Nephron (organoid): ENCODE measurements at regions not wholly inside any gene's neighbourhood (a gene's known extent, or its start where the extent isn't known, plus 50 kb on each side); places are given as distances from the start of the nearest gene placed in this dataset.
"Not testable (repeated sequence)": the region's sequence is repeated elsewhere in the genome, so short reads cannot be mapped to it uniquely, and the experiment has no call there.

Source experiments
- H3K27ac Mint-ChIP-seq, 3 experiments: 2 replicates each; pipeline ENCODE4 v1.8.0; 2020; ENCODE audit warnings: mixed read lengths in 3 of 3, mild to moderate bottlenecking in 2 of 3, moderate library complexity in 1 of 3
- H3K27me3 Mint-ChIP-seq: 2 replicates; pipeline ENCODE4 v1.8.0; 2021; ENCODE audit warnings: low read depth, mild to moderate bottlenecking, moderate library complexity, mixed read lengths
- H3K36me3 Mint-ChIP-seq: 2 replicates; pipeline ENCODE4 v1.8.0; 2020; ENCODE audit warnings: low read depth, mixed read lengths
- H3K4me1 Mint-ChIP-seq: 2 replicates; pipeline ENCODE4 v1.8.0; 2020; ENCODE audit warnings: mixed read lengths
- H3K4me3 Mint-ChIP-seq, 3 experiments: 2 replicates each; pipeline ENCODE4 v1.8.0; 2020; ENCODE audit warnings: mild to moderate bottlenecking in 3 of 3, mixed read lengths in 3 of 3, moderate library complexity in 2 of 3
- H3K9me3 Mint-ChIP-seq: 2 replicates; pipeline ENCODE4 v1.8.0; 2020; ENCODE audit warnings: mixed read lengths
- CTCF ChIP-seq, 3 experiments: fragments of 200-600 bp; sonication (generic); IDR thresholded peaks; one replicate each; pipeline ENCODE4 v1.5.0; 2021; ENCODE audit warnings: antibody characterized with exemption in 3 of 3; ENCODE audit not compliant: unreplicated experiment in 3 of 3

DNA sequence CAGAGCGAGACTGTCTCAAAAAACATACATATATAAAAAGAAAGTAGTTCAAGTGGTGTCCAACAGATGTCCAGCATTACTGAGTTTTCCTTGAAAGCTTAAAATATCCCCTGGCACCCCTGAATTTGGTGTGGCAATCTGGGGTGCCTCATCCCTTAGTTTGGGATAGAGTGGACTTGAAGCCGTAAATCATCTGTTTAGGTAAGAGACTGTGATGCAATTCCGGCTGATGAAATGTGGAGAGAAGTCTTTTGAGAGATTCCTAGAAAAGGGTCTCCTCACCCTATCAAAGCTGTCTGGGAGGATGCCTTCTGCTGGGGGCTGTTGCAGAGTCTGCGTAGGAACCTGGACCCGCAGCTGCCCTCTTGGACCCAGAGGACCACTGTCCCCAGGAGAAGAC, 408.0 kb downstream of the RPS24 start:
- no peak overlapping the region for H3K4me3 Mint-ChIP-seq

GRCh38 chr10:78442836-78443550, 409.3 kb downstream of the RPS24 start:
- H3K4me3 Mint-ChIP-seq = no peak overlapping the region
- peaks cover 10% of the 10 kb centered on the region for H3K27me3 Mint-ChIP-seq

More for the DNA sequence above, 408.0 kb downstream of the RPS24 start:
- Mint-ChIP-seq H3K9me3 (no peaks in the 10 kb centered on the region), H3K27ac (peak overlapping the region in 2 of 3 experiments; percentile 48 to 61), H3K36me3 (no peaks in the 10 kb centered on the region), H3K4me1 (peaks cover 50% of the 10 kb centered on the region), H3K27me3 (peaks cover 13% of the 10 kb centered on the region)
- no peak for TF ChIP-seq CTCF (IDR thresholded peaks at IDR 0.05; ENCODE audit: unreplicated experiment in 3 of 3)

GRCh38 chr10:78443900-78444571, 410.4 kb downstream of the RPS24 start:
- H3K4me3 Mint-ChIP-seq = peak overlapping the region in 1 of 3 experiments; percentile 49
- H3K36me3 Mint-ChIP-seq = no peaks in the 10 kb centered on the region
- no peaks in the 10 kb centered on the region for H3K9me3 Mint-ChIP-seq
- H3K27me3 Mint-ChIP-seq = peaks cover 6% of the 10 kb centered on the region
- peak overlapping the region; percentile 86 to 92 (median 91) for H3K27ac Mint-ChIP-seq
- peaks cover 54% of the 10 kb centered on the region for H3K4me1 Mint-ChIP-seq
- no peak for TF ChIP-seq CTCF (IDR thresholded peaks at IDR 0.05; ENCODE audit: unreplicated experiment in 3 of 3)

More at GRCh38 chr10:78442836-78443550, 409.3 kb downstream of the RPS24 start:
- Mint-ChIP-seq H3K9me3 (no peaks in the 10 kb centered on the region), H3K36me3 (no peaks in the 10 kb centered on the region), H3K27ac (peak overlapping the region; percentile 74 to 92 (median 86)), H3K4me1 (peaks cover 50% of the 10 kb centered on the region)
- no peak for TF ChIP-seq CTCF (IDR thresholded peaks at IDR 0.05; ENCODE audit: unreplicated experiment in 3 of 3)

DNA sequence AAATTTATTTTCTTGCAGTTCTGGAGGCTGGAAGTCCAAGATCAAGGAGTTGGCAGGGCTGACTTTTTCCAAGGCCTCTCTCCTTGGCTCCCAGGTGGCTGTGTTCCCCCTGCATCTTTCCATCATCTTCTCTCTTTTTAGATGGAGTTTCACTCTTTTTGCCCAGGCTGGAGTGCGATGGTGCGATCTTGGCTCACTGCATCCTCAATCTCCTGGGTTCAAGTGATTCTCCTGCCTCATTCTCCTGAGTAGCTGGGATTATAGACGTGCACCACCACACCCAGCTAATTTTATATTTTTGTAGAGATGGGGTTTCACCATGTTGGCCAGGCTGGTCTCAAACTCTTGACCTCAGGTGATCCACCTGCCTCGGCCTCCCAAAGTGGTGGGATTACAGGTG, 411.1 kb downstream of the RPS24 start:
- H3K36me3 Mint-ChIP-seq, H3K4me3 Mint-ChIP-seq, H3K9me3 Mint-ChIP-seq, H3K27me3 Mint-ChIP-seq: not testable (repeated sequence)
- H3K27ac Mint-ChIP-seq = peak overlapping the region; percentile 15 to 92 (median 75)
- H3K4me1 Mint-ChIP-seq = peaks cover 61% of the 10 kb centered on the region

DNA sequence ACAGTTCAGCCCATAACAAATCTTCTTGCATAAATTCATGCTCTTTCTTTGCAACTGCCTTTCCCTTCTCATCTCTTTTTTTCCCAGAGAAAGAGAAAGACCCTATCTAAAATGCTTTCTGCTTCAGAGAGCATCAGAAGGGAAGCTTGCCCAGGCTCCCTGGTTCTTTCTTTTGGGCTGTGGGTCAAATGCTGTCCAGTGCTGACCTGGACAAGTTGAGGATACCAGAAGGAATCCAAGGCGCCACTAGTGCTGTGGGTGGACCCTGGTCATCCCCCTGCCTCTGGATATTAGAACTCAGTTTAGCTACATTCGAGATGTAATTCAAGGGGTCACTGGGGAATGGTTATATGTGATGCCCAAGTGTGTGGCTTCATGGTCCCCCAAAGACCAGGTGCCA, 411.6 kb downstream of the RPS24 start:
- peaks cover 67% of the 10 kb centered on the region for H3K4me1 Mint-ChIP-seq
- H3K27me3 Mint-ChIP-seq = peaks cover 11% of the 10 kb centered on the region

More for the DNA sequence above, 411.6 kb downstream of the RPS24 start:
- Mint-ChIP-seq H3K27ac (peak overlapping the region in 2 of 3 experiments; percentile 75 to 92), H3K4me3 (no peak overlapping the region), H3K36me3 (no peaks in the 10 kb centered on the region), H3K9me3 (no peaks in the 10 kb centered on the region)
- no peak for TF ChIP-seq CTCF (IDR thresholded peaks at IDR 0.05; ENCODE audit: unreplicated experiment in 3 of 3)
